ENCODE measurements at regions not wholly inside any gene's neighbourhood (a gene's known extent, or its start where the extent isn't known, plus 50 kb on each side); places are given as distances from the start of the nearest gene placed in this dataset.
"Not testable (repeated sequence)": the region's sequence is repeated elsewhere in the genome, so short reads cannot be mapped to it uniquely, and the experiment has no call there.

DNA sequence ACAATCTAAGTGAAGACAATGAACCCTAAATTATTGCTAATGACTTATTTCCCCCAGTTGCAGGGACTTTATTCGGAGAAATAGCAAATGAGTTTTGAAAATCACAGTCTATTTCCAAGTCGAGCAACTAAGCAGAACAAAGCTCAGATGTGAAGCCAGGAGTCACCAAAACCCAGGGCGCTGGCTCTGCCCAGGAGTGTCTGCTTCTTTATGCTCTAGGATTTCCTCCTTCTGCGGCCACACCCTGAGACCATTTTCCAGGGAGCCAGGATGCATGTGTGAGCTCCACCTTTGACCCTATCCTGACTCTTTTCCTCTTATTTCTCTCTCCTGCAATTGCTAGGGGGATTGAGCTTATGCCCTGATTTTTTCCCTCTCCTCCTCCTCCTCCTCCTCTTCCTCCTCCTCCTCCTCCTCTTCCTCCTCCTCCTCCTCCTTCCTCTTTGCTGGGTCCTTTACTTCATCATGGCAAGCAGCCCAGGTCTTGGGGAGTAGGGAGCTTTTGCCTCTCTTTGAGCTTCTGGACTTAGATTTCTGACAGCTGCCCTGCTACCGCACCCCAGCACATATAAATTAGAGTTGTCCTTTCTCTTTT is 234.4 kb downstream of the ARL4A start:
- H3K27me3 Mint-ChIP-seq, result peaks cover 2 to 9% of the 10 kb centered on the region in 2 donors
- H3K4me3 Mint-ChIP-seq, result no peak overlapping the region
- no peaks in the 10 kb centered on the region for H3K4me1 Mint-ChIP-seq (ENCODE audit: low read depth in 2 of 2)
- H3K9me3 Mint-ChIP-seq, result no peaks in the 10 kb centered on the region
- no peak overlapping the region for H3K27ac Mint-ChIP-seq
- H3K36me3 Mint-ChIP-seq (ENCODE audit: insufficient read depth), result no peaks in the 10 kb centered on the region
- DNase-seq (no peak), ATAC-seq (replicated peaks) (no peak)

- H3K9me3 Mint-ChIP-seq, result no peaks in the 10 kb centered on the region
- DNase-seq (no peak), ATAC-seq (replicated peaks) (no peak)
- H3K36me3 Mint-ChIP-seq (ENCODE audit: insufficient read depth), result no peaks in the 10 kb centered on the region
- H3K27ac Mint-ChIP-seq, result no peak overlapping the region
- no peaks in the 10 kb centered on the region for H3K4me1 Mint-ChIP-seq (ENCODE audit: low read depth in 2 of 2)
- no peak overlapping the region for H3K4me3 Mint-ChIP-seq
- peaks cover 0 to 9% of the 10 kb centered on the region in 2 donors for H3K27me3 Mint-ChIP-seq
These were observed 236.5 kb downstream of the ARL4A start for GRCh38 chr7:12923971-12924370.

GRCh38 chr7:12926206-12926605 is 238.8 kb downstream of the ARL4A start:
- Mint-ChIP-seq H3K4me1 (ENCODE audit: low read depth in 2 of 2) (no peaks in the 10 kb centered on the region), H3K36me3 (ENCODE audit: insufficient read depth) (no peaks in the 10 kb centered on the region), H3K4me3 (no peak overlapping the region), H3K27ac (no peak overlapping the region), H3K27me3 (peaks cover 0 to 9% of the 10 kb centered on the region in 2 donors), H3K9me3 (no peaks in the 10 kb centered on the region)
- DNase-seq (no peak), ATAC-seq (replicated peaks) (no peak)

- Mint-ChIP-seq H3K4me1 (ENCODE audit: low read depth in 2 of 2) (no peaks in the 10 kb centered on the region), H3K4me3 (no peak overlapping the region), H3K9me3 (no peaks in the 10 kb centered on the region), H3K27ac (no peak overlapping the region), H3K27me3 (peaks cover 5 to 6% of the 10 kb centered on the region in 2 donors), H3K36me3 (ENCODE audit: insufficient read depth) (no peaks in the 10 kb centered on the region)
- DNase-seq (no peak), ATAC-seq (replicated peaks) (no peak)
These were observed 240.4 kb downstream of the ARL4A start for GRCh38 chr7:12927635-12928434.

- no peaks in the 10 kb centered on the region for H3K4me1 Mint-ChIP-seq (ENCODE audit: low read depth in 2 of 2)
- no peak for DNase-seq
These were observed 242.2 kb downstream of the ARL4A start for GRCh38 chr7:12929476-12930140.

DNA sequence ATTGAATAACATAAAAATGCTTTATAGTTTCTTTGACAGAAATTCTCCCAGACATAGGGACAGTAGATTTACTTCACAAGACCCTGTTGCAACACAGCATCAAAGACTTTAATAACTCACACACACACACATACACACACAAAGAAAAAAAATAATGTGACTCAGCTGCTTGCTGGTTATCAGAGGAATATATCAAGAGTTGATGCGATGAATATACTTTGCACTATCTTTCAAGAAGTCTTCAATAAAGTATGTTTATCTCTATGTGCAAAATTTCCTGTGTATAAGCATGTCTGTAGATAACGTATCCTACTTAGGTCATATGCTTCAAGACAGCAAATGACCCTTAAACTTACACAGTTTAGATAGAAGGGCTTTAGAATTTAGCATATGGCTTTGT is 243.1 kb downstream of the ARL4A start:
- peaks cover 5 to 6% of the 10 kb centered on the region in 2 donors for H3K27me3 Mint-ChIP-seq
- no peak overlapping the region for H3K4me3 Mint-ChIP-seq
- H3K4me1 Mint-ChIP-seq (ENCODE audit: low read depth in 2 of 2), result no peaks in the 10 kb centered on the region
- ATAC-seq (replicated peaks) (no peak), DNase-seq (no peak)
- H3K36me3 Mint-ChIP-seq (ENCODE audit: insufficient read depth), result no peaks in the 10 kb centered on the region
- no peak overlapping the region for H3K27ac Mint-ChIP-seq
- H3K9me3 Mint-ChIP-seq, result no peaks in the 10 kb centered on the region

More at GRCh38 chr7:12929476-12930140, 242.2 kb downstream of the ARL4A start:
- ATAC-seq (replicated peaks), result no peak
- no peak overlapping the region for H3K4me3 Mint-ChIP-seq
- no peak overlapping the region for H3K27ac Mint-ChIP-seq
- no peaks in the 10 kb centered on the region for H3K36me3 Mint-ChIP-seq (ENCODE audit: insufficient read depth)
- no peaks in the 10 kb centered on the region for H3K9me3 Mint-ChIP-seq
- peaks cover 5 to 6% of the 10 kb centered on the region in 2 donors for H3K27me3 Mint-ChIP-seq

DNA sequence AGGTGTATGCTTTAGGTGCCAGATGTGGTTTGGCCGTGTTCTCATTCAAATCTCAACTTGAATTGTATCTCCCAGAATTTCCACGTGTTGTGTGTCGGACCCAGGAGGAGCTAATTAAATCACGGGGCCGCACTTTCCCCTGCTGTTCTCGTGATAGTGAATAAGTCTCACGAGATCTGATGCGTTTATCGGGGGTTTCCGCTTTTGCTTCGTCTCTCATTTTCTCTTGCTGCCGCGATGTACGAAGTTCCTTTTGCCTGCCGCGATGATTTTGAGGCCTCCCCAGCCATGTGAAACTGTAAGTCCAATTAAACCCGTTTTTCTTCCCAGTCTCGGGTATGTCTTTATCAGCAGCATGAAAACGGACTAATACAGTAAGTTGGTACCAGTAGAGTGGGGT is 244.0 kb downstream of the ARL4A start:
- not testable (repeated sequence) for H3K27me3 Mint-ChIP-seq; H3K9me3 Mint-ChIP-seq; H3K27ac Mint-ChIP-seq; DNase-seq; H3K4me1 Mint-ChIP-seq (ENCODE audit: low read depth in 2 of 2); ATAC-seq (replicated peaks); H3K36me3 Mint-ChIP-seq (ENCODE audit: insufficient read depth); H3K4me3 Mint-ChIP-seq

DNA sequence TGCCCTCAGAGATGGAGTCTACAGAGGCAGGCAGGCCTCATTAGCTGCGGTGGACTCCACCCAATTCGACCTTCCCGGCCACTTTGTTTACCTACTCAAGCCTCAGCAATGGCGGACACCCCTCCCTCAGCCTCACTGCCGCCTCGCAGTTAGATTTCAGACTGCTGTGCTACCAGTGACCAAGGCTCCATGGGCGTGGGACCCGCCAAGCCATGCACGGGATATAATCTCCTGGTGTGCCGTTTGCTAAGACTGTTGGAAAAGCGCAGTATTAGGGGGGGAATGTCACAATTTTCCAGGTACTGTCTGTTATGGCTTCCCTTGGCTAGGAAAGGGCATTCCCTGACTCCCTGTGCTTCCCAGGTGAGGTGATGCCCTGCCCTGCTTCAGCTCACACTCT is 252.3 kb downstream of the ARL4A start:
- Mint-ChIP-seq H3K27me3 (peaks cover 0 to 11% of the 10 kb centered on the region in 2 donors), H3K9me3 (peaks cover 0 to 2% of the 10 kb centered on the region in 2 donors), H3K27ac (no peak overlapping the region), H3K36me3 (ENCODE audit: insufficient read depth) (no peaks in the 10 kb centered on the region), H3K4me1 (ENCODE audit: low read depth in 2 of 2) (no peaks in the 10 kb centered on the region), H3K4me3 (no peak overlapping the region)
- ATAC-seq (replicated peaks), result no peak
- DNase-seq, result no peak

DNA sequence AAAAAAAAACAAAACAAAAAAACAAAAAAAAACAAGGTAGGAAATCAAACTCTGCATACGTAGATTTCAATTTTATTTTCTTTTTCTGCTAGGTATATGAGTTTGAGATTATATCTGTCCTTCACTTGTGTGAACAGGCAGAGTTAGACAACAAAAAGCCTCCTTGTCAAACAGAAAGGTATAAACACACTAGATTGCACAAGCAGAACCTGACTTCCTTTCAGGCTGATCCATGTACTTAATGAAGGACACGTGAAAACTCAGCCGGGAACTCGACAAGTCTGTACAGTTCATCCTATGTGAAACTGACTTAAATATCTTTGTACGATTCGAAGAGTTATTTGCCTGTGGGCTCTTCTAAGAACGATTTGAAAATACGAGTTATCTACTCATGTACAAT is 254.1 kb downstream of the ARL4A start:
- Mint-ChIP-seq H3K9me3 (peaks cover 0 to 2% of the 10 kb centered on the region in 2 donors), H3K36me3 (ENCODE audit: insufficient read depth) (no peaks in the 10 kb centered on the region), H3K4me3 (no peak overlapping the region), H3K27me3 (peaks cover 0 to 17% of the 10 kb centered on the region in 2 donors), H3K4me1 (ENCODE audit: low read depth in 2 of 2) (no peaks in the 10 kb centered on the region), H3K27ac (no peak overlapping the region)
- DNase-seq (no peak), ATAC-seq (replicated peaks) (no peak)

GRCh38 chr7:12942609-12943008 is 255.2 kb downstream of the ARL4A start:
- ATAC-seq (replicated peaks), result no peak
- Mint-ChIP-seq H3K27me3 (peaks cover 0 to 17% of the 10 kb centered on the region in 2 donors), H3K27ac (no peak overlapping the region), H3K9me3 (peaks cover 0 to 2% of the 10 kb centered on the region in 2 donors), H3K4me3 (no peak overlapping the region), H3K36me3 (ENCODE audit: insufficient read depth) (no peaks in the 10 kb centered on the region), H3K4me1 (ENCODE audit: low read depth in 2 of 2) (no peaks in the 10 kb centered on the region)
- DNase-seq, result no peak

GRCh38 chr7:12943781-12944180 is 256.3 kb downstream of the ARL4A start:
- Mint-ChIP-seq H3K4me1 (ENCODE audit: low read depth in 2 of 2) (no peaks in the 10 kb centered on the region), H3K9me3 (peaks cover 0 to 2% of the 10 kb centered on the region in 2 donors), H3K27me3 (peaks cover 0 to 17% of the 10 kb centered on the region in 2 donors), H3K27ac (no peak overlapping the region), H3K36me3 (ENCODE audit: insufficient read depth) (no peaks in the 10 kb centered on the region), H3K4me3 (no peak overlapping the region)
- ATAC-seq (replicated peaks) (no peak), DNase-seq (no peak)

- Mint-ChIP-seq H3K27ac (no peak overlapping the region), H3K9me3 (no peaks in the 10 kb centered on the region), H3K4me1 (ENCODE audit: low read depth in 2 of 2) (no peaks in the 10 kb centered on the region), H3K36me3 (ENCODE audit: insufficient read depth) (no peaks in the 10 kb centered on the region), H3K4me3 (no peak overlapping the region), H3K27me3 (peaks cover 0 to 8% of the 10 kb centered on the region in 2 donors)
- DNase-seq (no peak), ATAC-seq (replicated peaks) (no peak)
These were observed 258.5 kb downstream of the ARL4A start for GRCh38 chr7:12945901-12946300.

DNA sequence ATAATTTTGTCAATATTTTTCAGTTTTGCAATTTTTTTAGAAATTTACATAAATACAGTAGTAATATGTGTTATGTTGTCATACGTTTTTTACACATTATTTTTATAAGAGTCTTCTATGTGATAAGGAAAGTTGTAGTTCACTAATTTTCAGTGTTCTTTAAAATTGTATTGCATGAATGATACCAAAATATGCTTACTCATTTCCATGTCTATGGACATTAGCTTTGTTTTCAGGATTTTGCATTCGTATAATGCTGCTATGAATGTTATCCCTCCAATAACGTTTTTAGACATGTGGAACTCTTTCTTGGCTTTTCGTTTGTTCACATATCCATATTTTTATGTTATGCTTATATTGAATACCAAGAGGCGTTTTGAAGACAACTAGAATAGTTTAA is 260.0 kb downstream of the ARL4A start:
- DNase-seq (no peak), ATAC-seq (replicated peaks) (no peak)
- Mint-ChIP-seq H3K27ac (no peak overlapping the region), H3K27me3 (peaks cover 0 to 6% of the 10 kb centered on the region in 2 donors), H3K36me3 (ENCODE audit: insufficient read depth) (no peaks in the 10 kb centered on the region), H3K9me3 (no peaks in the 10 kb centered on the region), H3K4me1 (ENCODE audit: low read depth in 2 of 2) (no peaks in the 10 kb centered on the region), H3K4me3 (no peak overlapping the region)

Measured in effector memory CD8-positive, alpha-beta T cell (primary cell).